GM12874 (cell line): ENCODE measurements at regions not wholly inside any gene's neighbourhood (a gene's known extent, or its start where the extent isn't known, plus 50 kb on each side); places are given as distances from the start of the nearest gene placed in this dataset.

Experiments used
- CTCF ChIP-seq: IDR thresholded peaks from 2 replicates; pipeline ENCODE4 v1.5.1; 2011; ENCODE audit warnings: low read depth, mild to moderate bottlenecking, control low read depth, low read length, moderate library complexity; ENCODE audit not compliant: insufficient read depth

DNA sequence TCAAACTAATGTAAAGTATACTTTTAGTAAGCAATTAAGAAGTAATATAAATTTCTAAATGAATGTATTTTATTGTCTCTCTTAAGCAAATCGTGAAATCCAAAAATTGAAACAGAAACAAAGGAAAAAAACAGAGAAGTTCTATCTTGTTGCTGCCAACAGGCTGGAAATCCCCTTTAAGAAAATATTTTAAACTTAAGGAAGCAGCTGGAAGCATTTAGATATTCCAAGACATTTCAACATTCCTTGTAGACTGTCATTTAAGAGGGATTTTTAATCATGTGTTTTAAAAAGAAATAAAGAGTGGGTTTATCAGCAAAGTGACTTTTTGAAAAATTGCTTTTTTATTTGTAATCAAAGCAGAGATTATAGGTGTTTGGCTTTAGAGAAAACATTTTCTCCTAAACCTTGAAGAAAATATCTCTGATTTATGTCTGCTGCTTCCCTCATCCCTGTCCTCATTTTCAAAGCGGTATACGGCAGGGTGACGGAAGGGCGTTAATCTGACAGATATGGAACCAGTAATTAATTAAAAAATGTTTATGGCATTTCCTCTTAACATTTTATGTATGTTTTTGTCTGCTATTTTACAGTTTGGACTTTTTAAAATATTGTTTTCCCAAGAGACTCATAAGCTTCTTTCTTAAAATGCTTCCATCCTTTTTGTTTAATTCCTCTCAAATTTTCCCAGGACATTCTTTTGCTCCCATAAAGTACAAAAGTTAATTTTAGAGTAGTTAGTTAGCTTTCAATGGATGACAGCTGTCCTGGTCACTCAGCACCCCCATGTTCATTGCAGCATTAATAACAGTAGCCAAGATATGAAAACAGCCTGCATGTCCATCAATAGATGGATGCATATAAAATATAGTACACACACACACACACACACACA is 245.6 kb downstream of the LURAP1L start:
- TF ChIP-seq CTCF = no peak

DNA sequence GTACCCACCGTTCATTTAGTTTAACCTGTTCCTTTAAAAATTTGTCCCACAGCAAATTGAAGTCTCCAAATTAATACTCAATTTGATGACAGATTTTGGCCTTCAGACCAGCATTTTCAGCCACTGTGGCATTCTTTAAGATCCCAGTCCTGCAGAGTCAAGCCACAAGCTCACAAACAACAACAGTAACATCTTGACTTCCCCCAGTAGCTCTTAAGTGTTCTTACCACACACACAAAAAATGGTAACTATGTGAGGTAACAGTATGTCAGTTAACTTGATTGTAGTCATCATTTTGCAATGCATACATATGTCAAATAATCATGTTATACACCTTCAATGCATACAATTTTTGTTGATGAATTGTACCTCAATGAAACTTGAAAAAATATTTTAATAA is 247.9 kb downstream of the LURAP1L start:
- TF ChIP-seq CTCF = no peak

DNA sequence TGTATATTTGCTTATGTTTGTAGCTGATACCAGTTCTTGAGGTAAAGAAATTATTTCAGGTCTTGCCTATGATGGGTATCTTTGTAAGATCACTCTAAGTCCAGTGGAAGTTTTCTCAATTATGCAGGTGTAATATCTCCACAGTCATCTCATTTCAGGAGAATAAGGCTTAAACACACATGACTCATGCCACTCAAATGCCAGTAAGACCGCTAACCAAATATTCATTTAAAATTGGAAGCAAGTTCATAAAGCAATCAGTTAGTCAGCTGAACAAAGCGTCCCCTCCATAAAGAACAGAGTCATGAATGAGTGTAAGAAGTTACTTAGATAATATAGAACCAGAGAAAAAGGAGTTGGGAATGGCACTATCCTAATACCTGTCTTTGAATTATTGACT is 248.7 kb downstream of the LURAP1L start:
- TF ChIP-seq CTCF = no peak

GRCh38 chr9:13026956-13027355 is 252.1 kb downstream of the LURAP1L start:
- no peak for TF ChIP-seq CTCF

DNA sequence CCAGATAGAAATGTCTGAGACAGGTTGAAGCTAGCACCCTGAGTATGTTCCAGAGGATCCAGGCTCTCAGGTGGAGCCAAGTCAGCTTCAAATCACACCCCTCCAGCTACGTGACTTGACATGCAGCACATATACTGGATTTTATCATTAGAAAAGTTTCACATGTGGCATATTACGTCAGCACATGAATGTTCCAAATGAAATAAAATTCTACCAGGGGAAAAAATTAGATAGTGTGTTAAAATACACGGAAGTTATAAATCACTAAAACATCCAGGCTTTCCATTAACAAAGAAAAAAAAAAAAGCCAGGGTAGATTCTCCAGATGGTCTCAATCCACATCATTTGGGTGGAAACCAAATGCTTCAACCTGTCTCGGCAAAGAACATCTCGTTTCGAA is 251.6 kb downstream of the MPDZ start:
- no peak for TF ChIP-seq CTCF

GRCh38 chr9:13032585-13032984 is 246.9 kb downstream of the MPDZ start:
- no peak for TF ChIP-seq CTCF

DNA sequence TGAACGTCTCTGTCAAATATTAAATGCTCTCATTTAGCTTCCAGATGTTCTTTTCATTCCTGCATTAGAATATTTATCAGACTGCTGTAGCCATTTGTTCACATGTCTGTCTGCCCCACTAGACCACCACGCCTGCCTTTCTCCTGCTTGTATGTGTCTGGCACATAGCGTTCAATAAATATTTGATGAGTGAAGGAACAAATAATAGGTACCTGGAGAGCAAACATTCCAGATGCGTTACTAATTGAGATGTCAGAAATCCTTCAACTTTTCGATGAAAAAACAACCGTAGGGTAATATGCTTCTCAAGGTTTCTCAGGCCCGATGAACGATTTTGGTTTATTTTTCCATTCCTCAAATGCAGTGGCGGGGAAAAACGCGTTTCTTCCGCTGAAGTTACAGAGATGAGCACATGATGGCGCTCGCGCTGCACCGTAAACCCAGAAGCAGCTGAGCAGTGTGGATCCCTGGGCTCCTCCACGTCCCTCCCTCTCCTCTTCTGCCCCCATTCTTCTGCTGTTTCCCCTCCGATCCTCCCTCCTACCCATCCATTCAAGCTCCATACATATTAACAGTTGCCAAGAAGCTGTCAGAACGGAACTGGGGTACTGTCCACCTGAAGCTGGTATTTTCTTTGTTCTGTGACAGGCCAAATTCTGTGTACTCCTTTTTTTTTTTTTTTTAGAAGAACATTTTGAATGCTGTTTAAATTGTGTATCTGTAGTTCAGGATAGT is 245.4 kb downstream of the MPDZ start:
- TF ChIP-seq CTCF = peak; percentile 67
